Epithelial cell of prostate (primary cell): ENCODE measurements at regions not wholly inside any gene's neighbourhood (a gene's known extent, or its start where the extent isn't known, plus 50 kb on each side); places are given as distances from the start of the nearest gene placed in this dataset.

ENCODE experiments used
- DNase-seq: peaks from one replicate; pipeline ENCODE4 v3.0.0-alpha.2; 2011; ENCODE audit warnings: low read depth, low spot score
- H3K27ac ChIP-seq: fragments of 450-650 bp; 2 replicates; pipeline ENCODE4 v1.5.1; 2017; ENCODE audit warnings: mild to moderate bottlenecking

GRCh38 chr10:58017719-58018367 is 249.9 kb downstream of the IPMK start:
- H3K27ac ChIP-seq, result no peak overlapping the region
- DNase-seq, result no peak

DNA sequence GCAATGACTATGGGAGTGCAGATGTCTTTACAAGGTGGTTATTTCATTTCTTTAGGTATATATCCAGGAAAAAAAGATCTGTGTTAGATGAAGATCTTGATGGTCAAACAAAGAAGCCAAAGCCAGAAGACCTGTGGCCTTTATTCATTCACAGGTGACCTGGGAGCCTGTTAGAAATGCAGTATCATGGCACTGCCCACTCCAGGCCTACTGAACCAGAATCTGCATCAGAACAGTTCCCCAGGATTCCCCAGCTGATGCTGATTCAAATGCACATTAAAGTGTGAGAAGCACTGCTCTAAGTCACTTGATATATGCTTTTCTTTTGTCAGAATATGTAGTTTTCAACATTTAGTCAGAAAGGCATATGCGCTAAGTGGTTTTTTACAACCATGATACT is 251.1 kb downstream of the IPMK start:
- no peak overlapping the region for H3K27ac ChIP-seq
- DNase-seq, result no peak

- H3K27ac ChIP-seq, result no peak overlapping the region
- DNase-seq, result no peak
These were observed 253.3 kb downstream of the IPMK start for GRCh38 chr10:58014436-58014835.

GRCh38 chr10:58013406-58013805 is 254.3 kb downstream of the IPMK start:
- H3K27ac ChIP-seq, result no peak overlapping the region
- DNase-seq, result no peak

GRCh38 chr10:58010073-58010702 is 257.5 kb downstream of the IPMK start:
- no peak overlapping the region for H3K27ac ChIP-seq
- DNase-seq, result no peak

- H3K27ac ChIP-seq, result no peak overlapping the region
- DNase-seq, result no peak
These were observed 263.7 kb downstream of the IPMK start for GRCh38 chr10:58003945-58004344.

DNA sequence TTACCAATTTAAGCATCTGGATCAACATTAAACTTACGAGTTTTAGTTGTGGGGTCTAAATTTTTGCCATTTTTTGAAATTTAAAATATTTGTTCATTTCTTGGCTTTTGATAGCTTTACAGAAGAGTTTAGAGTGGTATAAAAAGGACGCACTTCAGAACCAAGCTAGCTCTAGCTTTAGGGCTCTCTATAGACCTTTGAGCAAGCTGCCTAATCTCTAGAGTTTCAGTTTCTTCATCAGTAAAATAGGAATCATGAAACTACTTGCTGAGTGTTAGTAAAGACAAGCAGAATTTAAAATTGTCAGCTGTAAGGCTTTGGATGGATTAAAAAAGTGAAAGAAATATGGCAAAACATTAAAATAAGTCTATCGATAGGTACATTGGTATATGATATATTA is 266.5 kb downstream of the IPMK start:
- no peak overlapping the region for H3K27ac ChIP-seq
- no peak for DNase-seq

- no peak for DNase-seq
- H3K27ac ChIP-seq, result no peak overlapping the region
These were observed 271.2 kb downstream of the IPMK start for GRCh38 chr10:57996536-57996935.

DNA sequence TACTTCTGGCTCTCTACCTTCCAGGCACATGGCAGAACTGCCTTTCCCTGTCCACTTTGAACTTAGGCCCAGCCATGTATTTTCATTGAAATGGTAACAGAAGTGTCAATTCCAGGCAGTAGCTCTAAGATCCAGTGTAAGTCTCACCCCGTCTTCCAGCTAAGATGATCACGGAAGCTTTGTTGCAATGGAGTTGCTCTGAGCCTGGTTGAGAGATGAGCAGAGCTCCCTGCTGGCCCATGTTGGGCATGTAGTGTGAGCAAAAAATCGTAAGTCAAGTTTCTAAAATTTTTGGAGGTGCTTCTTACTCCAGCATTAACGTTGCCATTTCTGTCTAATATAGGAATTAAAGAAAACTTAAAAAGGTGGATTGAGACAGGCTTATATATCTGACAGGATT is 274.4 kb downstream of the IPMK start:
- no peak for DNase-seq
- no peak overlapping the region for H3K27ac ChIP-seq

DNA sequence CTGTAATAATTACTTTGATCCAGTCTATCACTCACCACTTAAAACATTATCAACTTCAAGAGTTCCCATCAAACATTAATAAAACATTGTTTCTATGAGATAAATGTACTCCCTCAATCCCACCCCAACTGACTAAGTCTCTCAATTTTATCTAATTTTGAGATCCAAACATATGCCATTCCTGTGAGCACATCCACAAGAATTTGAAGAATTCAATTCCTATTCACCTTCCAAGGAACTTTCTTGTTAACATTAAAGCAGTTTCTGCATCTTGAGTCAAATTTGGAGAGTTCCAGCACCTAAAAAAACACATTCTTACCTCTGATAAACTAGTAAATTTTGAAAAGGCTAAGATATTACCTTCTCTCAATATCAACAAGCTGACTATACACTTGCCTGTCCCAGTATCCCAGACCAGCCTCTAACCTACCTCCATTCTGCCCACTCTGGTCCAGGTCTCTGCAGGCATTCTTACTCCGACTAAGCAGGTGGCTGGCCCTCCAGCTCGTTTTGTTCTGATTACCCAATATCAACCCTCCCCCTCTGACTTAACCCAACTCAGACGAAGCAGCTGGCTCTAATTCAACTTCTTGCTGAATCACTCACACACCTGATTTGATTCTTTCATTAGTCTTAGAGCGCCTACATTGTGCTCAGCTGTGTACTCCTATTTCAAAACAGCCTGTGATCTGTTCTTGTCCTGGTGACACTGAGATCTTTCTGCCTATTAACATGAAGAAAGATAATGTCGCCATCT is 275.2 kb downstream of the IPMK start:
- H3K27ac ChIP-seq, result no peak overlapping the region
- peak; percentile 64 for DNase-seq

DNA sequence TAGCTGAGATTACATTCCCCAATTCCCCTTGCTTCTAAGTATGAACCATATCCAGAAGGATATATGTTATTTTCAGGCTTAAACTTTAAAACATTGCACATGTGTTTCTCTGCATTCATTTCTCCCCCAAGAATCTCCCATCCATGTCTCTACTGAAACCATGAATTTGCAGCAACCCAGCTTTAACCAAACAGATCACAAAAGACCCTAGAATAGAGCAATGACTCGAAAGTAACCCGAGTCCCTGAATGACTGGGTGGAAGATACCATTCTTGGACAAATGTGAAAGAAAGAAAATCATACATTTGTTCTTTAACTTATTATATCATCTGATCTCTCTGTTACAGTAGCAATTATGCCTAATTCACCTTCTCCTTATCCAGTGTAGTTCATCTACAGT is 278.7 kb downstream of the IPMK start:
- H3K27ac ChIP-seq, result no peak overlapping the region
- no peak for DNase-seq

DNA sequence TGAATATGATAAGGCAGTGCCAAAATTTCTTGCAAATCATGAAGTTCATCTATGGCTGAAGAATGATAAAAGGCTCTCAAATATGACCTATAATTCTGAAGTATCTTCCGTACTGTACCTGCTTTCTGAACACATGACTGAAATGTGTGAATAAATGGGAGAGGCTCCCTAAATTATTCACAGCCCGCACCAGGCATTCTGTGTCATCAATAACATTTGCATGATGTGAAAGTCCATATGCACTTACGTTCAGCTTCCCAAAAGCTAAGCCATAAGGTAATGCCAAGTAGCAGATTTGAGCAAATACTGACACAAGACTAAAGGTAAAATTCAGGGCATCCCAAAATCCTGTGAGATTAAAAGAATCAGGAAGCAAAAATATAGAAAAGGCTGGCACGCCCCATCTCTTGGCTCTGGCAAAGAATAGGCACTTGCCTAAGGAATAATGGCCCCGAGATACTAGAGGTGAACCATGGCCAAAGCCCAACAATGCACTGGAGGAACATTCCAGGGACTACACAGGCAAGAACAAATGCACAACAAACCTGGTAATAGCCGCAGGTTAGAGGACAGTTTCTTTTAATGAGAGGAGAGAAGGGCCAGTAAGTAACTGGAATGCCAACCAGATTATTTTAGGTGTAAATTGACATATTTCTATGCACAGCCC is 280.5 kb downstream of the IPMK start:
- no peak overlapping the region for H3K27ac ChIP-seq
- no peak for DNase-seq

- no peak overlapping the region for H3K27ac ChIP-seq
- DNase-seq, result no peak
These were observed 281.3 kb downstream of the IPMK start for GRCh38 chr10:57986422-57986821.

DNA sequence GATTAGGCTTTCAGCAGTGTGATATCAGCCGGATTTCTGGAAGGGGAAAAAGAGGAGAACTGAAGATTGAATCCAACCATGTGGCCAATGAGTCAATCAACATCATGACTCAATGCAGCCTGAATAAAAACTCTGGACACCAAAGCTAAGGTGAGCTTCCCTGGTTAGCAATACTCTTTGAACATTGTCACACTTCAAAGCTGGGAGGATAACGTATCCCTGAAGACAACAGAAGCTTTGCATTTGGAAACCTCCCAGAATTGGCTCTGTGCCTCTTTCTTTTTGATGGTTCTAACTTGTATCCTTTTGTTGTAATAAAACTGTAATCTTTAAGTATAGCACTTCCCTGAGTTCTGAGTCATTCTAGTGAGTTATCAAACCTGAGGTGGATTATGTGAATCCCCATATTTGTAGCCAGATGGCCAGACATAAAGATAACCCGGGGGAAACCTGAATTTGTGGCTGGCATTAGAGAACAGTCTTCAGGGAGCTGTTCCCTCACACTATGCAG is 284.4 kb downstream of the IPMK start:
- H3K27ac ChIP-seq, result no peak overlapping the region
- DNase-seq, result no peak

DNA sequence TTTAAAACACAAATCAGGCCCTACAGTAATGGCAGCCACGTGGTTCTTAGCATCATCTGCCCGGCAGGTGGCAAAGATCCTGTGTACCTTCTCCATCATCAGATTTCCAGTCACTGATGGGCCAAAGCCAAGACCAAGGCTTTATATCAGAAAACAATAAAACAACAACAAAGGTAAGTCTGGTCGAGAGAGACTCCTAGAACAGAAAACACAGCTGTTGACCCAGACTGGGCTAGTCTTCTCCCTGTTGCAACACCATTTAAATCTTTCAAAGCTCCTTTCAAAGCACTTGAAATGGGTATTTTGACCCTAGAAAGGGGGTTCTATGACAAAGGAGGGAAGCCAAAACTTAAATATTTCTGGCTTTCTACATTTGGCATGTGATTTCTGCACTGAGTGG is 285.6 kb downstream of the IPMK start:
- no peak for DNase-seq
- no peak overlapping the region for H3K27ac ChIP-seq

DNA sequence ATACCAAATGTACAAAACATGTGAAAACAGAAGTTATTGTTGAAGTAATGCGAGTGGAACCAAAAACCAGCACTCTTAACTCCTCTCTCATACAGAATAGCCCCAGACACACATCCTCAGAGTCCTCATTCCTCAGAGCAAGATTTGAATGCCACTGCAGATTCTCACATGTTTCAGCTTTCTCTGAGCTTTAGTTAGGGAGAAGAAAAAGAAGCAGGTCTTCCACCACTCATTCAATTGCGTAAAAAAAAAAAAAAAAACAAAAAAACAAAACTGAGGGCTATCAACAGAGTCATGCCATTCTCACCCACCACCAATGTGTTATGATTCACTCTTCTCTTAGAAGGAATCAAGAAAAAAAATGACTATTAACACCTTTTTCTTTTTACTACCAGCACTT is 287.7 kb downstream of the IPMK start:
- H3K27ac ChIP-seq, result no peak overlapping the region
- DNase-seq, result no peak

GRCh38 chr10:57979491-57979890 is 288.2 kb downstream of the IPMK start:
- DNase-seq, result no peak
- no peak overlapping the region for H3K27ac ChIP-seq

DNA sequence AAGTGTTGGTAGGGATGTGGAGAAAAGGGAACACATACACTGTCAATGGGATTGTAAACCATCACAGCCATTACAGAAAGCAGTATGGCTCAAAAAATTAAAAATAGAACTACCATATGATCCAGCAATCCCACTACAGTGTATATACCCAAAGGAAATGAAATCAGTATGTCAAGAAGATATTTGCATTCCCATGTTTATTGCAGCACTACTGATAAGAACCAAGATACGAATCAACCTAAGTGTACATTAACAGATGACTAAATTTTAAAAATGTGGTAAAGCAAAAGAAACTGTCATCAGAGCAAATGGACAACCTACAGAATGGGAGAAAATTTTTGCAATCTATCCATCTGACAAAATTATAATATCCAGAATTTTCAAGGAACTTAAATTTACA is 290.4 kb downstream of the IPMK start:
- H3K27ac ChIP-seq, result no peak overlapping the region
- DNase-seq, result no peak

GRCh38 chr10:57973451-57973850 is 294.2 kb downstream of the IPMK start:
- no peak for DNase-seq
- H3K27ac ChIP-seq, result no peak overlapping the region

GRCh38 chr10:57972783-57973182 is 294.9 kb downstream of the IPMK start:
- DNase-seq, result no peak

More at GRCh38 chr10:57972783-57973182, 294.9 kb downstream of the IPMK start:
- H3K27ac ChIP-seq, result no peak overlapping the region
